ENCODE measurements at regions not wholly inside any gene's neighbourhood (a gene's known extent, or its start where the extent isn't known, plus 50 kb on each side); places are given as distances from the start of the nearest gene placed in this dataset.
A peak's percentile ranks its signal among the peaks of the same experiment; 100 is the strongest.
"Not testable (repeated sequence)": the region's sequence is repeated elsewhere in the genome, so short reads cannot be mapped to it uniquely, and the experiment has no call there.

GRCh38 chr13:19061278-19061677, 120.3 kb downstream of the TUBA3C start:
- no peak for DNase-seq

DNA sequence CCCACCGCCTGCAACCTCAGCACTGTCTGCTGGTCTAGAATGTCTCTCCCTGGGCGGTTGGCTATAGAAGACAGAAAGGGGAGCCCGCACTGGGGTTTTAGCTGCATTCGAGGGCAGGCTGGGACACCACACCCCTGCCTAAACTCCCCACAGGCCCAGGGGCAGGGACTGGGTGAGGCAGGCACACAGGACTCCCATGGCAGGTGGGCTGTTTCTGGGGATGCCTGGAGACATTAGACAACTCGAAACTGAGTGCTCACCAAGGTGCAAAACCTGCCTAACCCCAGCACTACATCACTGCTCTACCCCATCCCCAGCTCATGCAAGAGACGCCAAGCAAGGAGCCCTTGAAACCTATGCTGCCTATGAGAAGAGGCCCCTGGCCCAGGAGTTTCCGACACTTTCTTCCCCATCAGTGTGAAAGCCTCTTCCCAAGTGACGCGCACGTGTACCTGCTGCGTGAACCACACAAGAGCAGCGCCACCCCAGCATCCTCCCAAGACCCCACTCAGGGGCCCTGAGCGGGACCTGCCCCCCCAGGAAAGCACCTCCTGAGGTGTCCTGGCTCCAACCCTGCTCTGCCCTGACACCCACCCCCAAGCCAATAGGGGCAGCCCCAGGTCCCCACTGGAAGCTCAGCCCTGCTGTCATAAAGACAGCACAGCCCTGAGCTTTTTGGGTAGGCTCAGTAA, 121.2 kb downstream of the TUBA3C start:
- no peak for DNase-seq

DNA sequence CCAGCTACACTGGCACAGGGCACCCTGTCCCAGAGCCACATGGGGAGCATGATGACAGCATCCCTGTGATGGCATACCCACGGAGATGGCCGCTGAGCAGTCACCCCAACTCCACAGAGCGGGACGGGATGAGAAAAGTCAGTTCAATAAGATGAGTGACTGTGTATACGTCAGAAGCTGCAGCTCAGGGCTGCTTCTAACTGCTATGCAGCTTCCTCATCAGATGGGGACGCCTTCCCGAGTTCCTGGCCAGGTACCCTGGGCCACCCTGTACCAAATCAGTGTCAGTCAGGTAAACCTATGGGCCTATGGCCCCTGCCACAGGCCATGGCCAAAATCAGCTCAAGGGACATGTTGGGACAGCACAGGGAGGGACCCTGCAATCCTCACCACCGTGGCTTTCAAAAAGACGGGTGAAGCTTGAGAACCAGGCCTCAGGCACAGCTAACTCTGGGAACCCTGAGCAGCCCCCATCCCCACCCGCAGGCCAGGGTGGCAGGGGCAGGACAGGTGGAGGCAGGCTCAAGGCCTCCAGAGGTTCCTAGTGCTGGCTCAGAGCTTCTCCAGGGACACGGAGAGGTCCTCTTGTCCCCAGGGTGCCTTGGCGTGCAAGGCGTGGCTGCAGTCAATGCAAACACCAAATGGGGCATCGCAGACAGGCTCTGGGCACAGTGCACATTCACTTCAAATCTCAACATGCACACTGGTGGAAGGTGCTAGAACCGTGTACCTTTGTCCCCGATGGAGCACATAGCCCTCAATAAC, 122.4 kb downstream of the TUBA3C start:
- DNase-seq: no peak

DNA sequence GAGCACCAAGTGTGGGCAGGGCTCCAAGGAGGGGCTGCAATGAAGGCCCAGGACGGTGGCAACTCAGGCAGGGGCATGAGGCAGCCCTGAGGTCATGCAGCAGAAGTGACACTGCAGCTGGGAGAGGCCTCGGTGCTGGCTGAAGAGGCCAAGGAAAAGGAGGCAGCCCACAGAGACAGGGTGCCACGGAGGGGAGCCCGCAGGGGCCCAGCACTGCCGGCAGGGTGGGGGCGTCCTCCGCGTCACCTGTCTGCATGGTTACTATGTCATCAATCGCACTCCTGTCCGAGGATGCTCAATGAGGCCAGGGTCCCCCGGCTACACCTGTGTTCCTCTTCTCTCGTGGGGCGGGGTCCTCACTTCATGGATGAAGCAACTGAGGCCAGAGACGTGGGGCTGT, 123.1 kb downstream of the TUBA3C start:
- DNase-seq: no peak

GRCh38 chr13:19057588-19058340, 123.9 kb downstream of the TUBA3C start:
- no peak for DNase-seq

DNA sequence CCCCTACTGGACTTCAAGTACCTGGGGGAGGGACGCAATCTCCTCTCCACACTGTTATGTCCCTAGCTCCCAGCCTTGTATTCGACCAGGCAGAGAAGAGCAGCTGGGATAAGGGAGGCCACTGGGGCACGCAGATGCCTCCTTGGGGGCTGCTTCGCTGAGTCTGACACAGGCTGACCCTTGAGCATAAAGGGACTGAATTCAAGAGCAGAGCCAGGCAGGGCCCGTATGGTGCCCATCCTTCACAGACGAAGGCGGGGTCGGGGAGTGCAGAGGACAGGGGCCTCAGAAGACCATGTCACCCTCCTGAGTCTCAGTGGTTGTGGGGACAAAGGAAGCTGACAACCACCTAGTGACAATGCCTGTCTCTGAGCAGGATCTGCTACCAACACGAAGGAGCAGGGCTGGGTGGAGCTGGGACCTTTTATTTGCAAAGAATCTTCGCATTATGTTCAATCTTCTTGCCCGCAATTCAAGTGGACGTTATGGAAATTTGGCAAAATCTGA, 124.6 kb downstream of the TUBA3C start:
- DNase-seq: no peak

- DNase-seq: no peak
Measured at GRCh38 chr13:19056355-19056880, 125.2 kb downstream of the TUBA3C start.

DNA sequence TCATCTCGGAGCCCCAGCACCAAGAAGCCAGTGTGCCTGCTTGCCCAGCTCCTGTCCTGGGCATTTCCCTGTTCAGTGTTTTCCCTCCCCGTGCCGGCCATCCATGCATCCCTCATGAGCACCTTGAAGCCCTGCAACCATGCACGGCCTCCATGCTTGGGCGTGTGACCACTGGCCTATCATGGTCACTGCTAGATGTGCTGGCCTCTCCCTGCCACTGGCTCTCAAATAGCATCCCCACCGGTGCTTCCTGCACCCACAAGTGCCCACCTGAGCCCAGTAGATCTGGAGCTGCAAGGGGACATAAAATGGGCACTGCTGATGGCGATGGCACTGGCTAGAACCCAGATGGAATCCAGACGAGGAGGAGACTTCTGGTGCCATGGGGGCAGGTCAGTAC, 126.0 kb downstream of the TUBA3C start:
- no peak for DNase-seq

GRCh38 chr13:19053561-19053960, 128.1 kb downstream of the TUBA3C start:
- DNase-seq: no peak

DNA sequence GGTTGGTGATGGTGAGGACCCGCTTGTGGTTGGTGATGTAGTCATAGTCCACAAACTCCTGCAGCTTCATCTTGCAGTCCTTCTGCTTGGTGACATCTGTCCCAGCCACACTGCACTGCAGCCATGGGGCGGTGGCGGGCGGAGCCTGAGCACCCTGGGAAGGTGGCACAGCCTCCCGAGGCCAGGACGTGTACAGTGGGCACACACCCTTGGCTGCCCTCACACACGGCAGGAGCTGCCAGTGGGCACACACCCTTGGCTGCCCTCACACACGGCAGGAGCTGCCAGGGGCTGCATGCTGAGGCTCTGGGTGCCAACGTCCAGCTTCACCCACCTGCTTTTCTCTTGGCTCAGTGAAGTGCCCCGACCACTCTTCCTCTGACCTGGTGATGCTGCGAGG, 128.7 kb downstream of the TUBA3C start:
- DNase-seq: no peak

DNA sequence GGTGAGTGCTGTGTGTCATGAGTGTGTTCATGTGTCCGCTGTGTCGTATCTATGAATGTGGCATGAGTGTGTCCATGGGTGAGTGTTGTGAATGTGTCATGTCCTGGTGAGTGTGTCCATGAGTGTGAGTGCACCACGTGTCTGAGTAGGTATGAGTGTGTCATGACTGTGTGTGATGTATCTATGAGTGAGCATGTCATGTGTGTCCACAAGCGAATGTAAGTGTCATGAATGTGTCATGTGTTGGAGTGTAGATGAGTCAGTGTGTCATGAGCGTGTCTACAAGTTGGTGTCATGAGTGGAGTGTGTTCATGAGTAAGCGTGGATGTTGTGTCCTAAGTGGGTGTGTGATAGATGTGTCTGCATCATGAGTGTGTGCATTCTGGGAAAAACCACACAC, 129.4 kb downstream of the TUBA3C start:
- DNase-seq: no peak

DNA sequence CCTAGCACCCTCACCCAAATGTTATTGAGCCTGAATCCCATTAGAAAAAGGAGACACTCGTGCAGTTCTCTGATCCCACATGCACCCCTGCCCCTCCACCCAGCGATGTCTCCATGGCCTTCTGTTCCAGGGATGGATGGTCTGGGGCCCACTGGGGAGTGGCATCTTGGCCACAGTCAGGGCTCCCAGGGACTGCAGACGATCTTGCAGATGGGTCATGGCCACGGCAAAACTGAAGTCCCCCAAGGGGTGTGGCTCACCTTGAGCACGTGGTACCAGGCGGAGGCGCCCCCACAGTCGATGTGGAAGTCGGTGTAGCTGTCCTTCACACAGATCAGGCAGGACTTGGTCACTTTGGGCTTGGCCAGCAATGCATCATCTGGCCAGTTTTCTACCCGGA, 130.7 kb downstream of the TUBA3C start:
- no peak for DNase-seq

DNA sequence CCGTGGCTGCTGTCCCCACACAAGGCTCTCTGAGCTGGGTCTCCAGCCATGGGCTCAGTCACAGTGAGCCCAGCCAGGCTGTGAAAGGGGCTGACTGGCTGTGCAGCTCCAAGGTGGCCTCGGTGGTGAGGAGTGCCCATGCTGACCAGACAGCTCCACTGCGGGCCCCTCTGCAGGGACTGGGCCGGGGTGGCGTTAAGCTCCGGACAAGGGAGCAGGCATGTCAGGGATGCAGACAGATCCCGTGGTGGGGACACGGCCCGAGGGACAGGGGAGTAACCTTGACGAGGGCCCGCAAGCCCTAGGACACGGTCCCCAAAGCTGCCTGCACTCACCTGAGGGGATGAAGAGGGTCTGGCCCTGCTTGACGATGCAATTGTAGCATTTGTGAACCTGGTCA, 132.0 kb downstream of the TUBA3C start:
- DNase-seq: not testable (repeated sequence)

DNA sequence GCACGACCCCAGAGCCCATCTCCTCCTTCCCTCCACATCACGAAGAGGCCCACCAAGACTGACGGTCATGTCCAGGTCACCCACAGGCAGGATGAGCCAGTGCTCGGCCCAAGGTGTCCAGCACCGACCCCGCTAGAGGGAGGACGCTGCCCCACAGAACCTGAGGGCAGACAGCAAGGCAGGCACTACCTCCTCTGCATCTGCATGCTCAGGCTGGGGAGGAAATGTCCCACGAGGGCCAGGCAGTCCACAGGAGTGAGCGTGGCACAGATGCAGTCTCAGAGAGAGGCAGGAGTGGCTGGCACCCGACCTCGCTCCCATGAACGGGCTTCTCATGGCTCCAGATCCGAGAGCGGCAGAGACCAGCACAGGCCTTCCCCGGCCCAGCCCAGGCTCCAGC, 133.2 kb downstream of the TUBA3C start:
- no peak for DNase-seq

GRCh38 chr13:19023115-19023514, 158.5 kb downstream of the TUBA3C start:
- DNase-seq: no peak

GRCh38 chr13:19020988-19021387, 160.6 kb downstream of the TUBA3C start:
- no peak for DNase-seq

DNA sequence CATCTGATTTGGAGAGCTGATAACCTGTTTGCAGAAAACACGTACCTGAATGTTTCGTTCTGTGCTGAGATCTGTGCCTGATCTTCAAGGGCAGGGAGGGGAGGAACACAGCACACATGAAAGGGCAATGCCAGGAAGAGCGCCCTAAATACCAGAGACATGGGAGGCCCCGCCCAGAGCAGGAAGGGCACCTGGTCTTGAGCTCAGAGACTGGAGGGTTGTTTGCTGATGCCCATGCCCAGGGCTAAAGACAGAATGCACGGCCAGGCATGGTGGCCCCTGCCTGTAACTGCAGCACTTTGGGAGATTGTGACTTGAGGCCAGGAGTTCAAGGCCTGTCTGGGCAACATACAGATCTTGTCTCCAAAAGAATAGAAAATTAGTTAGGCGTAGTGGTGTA, 183.2 kb downstream of the TUBA3C start:
- DNase-seq: peak; percentile 26

- DNase-seq: no peak
Measured at GRCh38 chr13:18996627-18997051, 185.0 kb downstream of the TUBA3C start.

- DNase-seq: no peak
Measured at GRCh38 chr13:18996221-18996620, 185.4 kb downstream of the TUBA3C start.

DNA sequence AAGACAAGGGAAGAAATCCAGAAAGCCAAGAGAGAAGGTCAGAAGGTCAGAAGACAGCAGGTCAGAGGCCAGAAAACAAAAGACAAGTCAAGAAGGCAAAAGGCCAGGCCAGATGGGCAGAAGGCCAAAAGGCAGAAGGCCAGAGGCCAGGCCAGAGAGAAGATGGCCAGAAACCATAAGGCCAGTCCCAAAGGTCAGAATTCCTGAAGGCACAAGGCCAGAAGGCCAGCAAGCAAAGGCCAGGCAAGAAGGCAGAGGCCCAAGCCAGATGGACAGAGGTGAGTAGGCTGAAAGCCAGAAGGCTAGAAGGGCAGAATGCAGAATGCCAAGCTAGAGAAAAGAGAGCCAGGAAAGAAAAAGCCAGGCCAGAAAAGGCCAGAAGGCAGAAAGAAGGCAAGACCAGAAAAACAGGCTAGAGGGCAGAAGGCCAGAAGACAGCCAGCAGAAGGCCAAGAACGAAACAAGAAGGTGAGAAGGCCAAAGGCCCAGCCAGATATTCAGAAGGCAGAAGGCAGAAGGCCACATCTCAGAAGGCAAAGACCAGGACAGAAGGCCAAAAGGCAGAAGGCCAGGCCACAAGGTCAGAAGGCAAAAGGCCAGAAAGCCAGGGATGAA, 186.3 kb downstream of the TUBA3C start:
- no peak for DNase-seq

DNA sequence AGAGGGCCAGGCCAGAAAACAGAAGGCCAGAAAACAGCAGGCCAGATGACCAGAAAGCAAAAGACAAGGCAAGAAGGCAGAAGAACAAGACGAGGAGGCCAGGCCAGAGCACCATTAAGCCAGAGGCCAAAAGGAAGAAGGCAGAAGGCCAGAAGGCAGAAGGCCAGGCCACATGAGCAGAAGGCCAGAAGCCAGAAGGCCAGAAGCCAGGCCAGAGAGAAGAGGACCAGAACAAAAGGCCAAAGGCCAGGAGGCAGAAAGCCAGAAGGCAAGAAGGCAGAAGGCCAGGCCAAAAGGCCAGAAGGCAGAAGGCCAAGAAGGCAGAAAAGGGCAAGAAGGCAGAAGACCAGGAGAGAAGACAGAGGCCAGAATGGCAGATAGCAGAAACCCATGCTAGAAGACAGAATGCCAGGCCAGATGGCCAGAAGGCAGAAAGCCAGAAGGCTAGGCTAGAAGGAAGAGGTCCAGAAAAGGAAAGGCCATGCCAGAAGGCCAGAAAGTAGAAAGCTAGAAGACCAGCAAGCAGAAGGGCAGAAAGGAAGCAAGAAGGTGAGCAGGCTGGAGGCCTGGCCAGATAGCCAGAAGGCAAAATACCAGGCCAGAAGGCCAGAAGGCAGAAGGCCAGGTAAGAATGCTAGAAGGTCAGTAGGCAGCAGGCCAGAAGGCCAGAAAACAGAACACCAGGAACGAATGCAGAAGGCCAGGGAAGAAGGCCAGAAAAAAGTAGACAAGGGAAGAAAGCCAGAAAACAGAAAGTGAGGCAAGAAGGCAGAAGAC, 187.6 kb downstream of the TUBA3C start:
- no peak for DNase-seq

GRCh38 chr13:18992791-18993190, 188.8 kb downstream of the TUBA3C start:
- DNase-seq: no peak
